SH-SY5Y (cell line): ENCODE measurements at regions not wholly inside any gene's neighbourhood (a gene's known extent, or its start where the extent isn't known, plus 50 kb on each side); places are given as distances from the start of the nearest gene placed in this dataset.

Source experiments
- GATA2 ChIP-seq: IDR thresholded peaks from 2 replicates; pipeline ENCODE4 v1.6.1; 2011; ENCODE audit warnings: mild to moderate bottlenecking, low read depth, low read length
- GATA3 ChIP-seq: IDR thresholded peaks from 2 replicates; pipeline ENCODE4 v1.6.1; 2011; ENCODE audit warnings: low read depth, mild to moderate bottlenecking, low read length, moderate library complexity

DNA sequence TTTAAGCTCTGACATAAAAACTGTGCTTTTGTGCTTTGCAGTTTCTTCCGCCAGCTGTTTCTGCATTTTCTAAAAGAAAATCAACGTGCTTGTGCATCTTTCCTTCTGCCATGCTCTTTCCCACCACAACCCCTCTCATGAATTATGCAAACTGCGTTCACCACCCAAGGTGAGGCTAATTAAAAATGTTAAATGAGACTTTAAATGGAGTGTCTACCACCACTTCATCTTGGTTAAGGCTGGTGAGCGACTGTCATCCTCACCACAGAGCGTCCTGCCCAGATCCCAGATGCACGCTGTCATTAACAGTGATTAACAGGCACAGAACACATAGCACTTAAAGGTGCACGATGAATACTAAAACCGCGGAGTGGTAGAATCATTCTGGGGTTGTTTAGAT, 250.5 kb upstream of the RAB6C start:
- no peak for TF ChIP-seq GATA2
- TF ChIP-seq GATA3, result no peak
